Esophagus squamous epithelium (tissue), 5 donors: ENCODE measurements at regions not wholly inside any gene's neighbourhood (a gene's known extent, or its start where the extent isn't known, plus 50 kb on each side); places are given as distances from the start of the nearest gene placed in this dataset.

Source experiments
- DNase-seq: peaks from one replicate; lab custom pipeline; 2025; lab: John Stamatoyannopoulos, UW
- H3K27ac ChIP-seq, 4 donors: fragments of 200-600 bp; sonication (generic); one replicate each; pipeline ENCODE4 v1.5.1; 2016 to 2019; ENCODE audit warnings: mild to moderate bottlenecking in 1 of 4
- H3K27me3 ChIP-seq, 4 donors: fragments of 200-600 bp; sonication (generic); 1 replicate in 3 of 4; 2 replicates in 1 of 4; pipeline versions ENCODE4 v1.5.1 to v1.6.0; 2017 to 2021; ENCODE audit warnings: antibody characterized with exemption in 1 of 4
- H3K36me3 ChIP-seq, 3 donors: fragments of 200-600 bp; sonication (generic); one replicate each; pipeline ENCODE4 v1.5.1; 2016 to 2019
- H3K4me1 ChIP-seq, 3 donors: fragments of 200-600 bp; sonication (generic); one replicate each; pipeline ENCODE4 v1.5.1; 2017 to 2019
- H3K4me3 ChIP-seq, 4 donors: fragments of 200-600 bp; sonication (generic); 1 replicate in 3 of 4; 2 replicates in 1 of 4; pipeline ENCODE4 v1.5.1; 2016 to 2019; ENCODE audit warnings: mild to moderate bottlenecking in 2 of 4, moderate library complexity in 1 of 4
- H3K9me3 ChIP-seq, 3 donors: fragments of 200-600 bp; sonication (generic); one replicate each; pipeline ENCODE4 v1.5.1; 2016 to 2019
- POLR2A ChIP-seq, 4 donors: fragments of 450-650 bp; IDR thresholded peaks; one replicate each; pipeline ENCODE4 v1.6.1; 2017; ENCODE audit warnings: antibody characterized with exemption in 4 of 4, mild to moderate bottlenecking in 4 of 4, moderate library complexity in 3 of 4
- WGBS, 2 donors: methylation state at CpG; one replicate each; pipeline ENCODE4 v1.1.5; 2018; 5-methylcytosine and 5-hydroxymethylcytosine counted together
- intact Hi-C: fragments of 100-400 bp; cut with DNase I; formaldehyde crosslinking; loops from one replicate; pipeline ENCODE4 v1.15.0; 2022
- TF ChIP-seq, protein P1 (sequence below), 6 experiments: fragments of 450-650 bp in 4 of 6; fragments of 200-600 bp in 2 of 6; sonication (generic) in 2 of 6; IDR thresholded peaks; one replicate each; pipeline ENCODE4 v1.5.1; 2016 to 2019; ENCODE audit warnings: antibody characterized with exemption in 6 of 6, mild to moderate bottlenecking in 4 of 6, moderate library complexity in 4 of 6
- donor health status: DM: yes; HTN: yes; CAD: no.

DNA sequence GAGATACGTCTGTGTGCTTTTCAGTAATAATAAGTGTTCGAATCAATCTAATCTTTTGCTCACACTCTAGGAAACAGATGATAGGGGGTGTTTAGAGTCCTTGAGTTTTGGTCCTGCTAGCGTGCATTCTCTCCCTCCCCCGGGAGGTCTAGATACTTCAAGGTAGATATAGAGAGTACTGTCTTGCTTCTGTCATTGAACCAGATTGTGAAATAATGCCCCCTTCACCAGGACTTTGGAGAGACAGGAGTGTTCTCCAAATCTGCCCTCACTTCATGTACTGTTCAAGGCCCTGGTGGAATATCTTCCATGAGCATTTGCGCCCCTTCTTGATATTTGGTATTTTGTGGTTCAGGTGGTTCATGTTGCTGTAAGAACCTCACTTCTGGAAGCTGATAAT is 59.4 kb upstream of the MGAT5 start:
- no peak overlapping the region for H3K27ac ChIP-seq
- WGBS, 2 donors = 89 to 91% methylated on average over 5 of the region's 5 CpGs
- H3K4me3 ChIP-seq = no peak overlapping the region
- H3K36me3 ChIP-seq = no peaks in the 10 kb centered on the region
- intact Hi-C loops = no loop called here
- DNase-seq = no peak
- H3K4me1 ChIP-seq = peaks cover 0 to 33% (median 14%) of the 10 kb centered on the region in 3 donors
- no peaks in the 10 kb centered on the region for H3K27me3 ChIP-seq
- H3K9me3 ChIP-seq = no peaks in the 10 kb centered on the region
- TF ChIP-seq, protein P1, sequence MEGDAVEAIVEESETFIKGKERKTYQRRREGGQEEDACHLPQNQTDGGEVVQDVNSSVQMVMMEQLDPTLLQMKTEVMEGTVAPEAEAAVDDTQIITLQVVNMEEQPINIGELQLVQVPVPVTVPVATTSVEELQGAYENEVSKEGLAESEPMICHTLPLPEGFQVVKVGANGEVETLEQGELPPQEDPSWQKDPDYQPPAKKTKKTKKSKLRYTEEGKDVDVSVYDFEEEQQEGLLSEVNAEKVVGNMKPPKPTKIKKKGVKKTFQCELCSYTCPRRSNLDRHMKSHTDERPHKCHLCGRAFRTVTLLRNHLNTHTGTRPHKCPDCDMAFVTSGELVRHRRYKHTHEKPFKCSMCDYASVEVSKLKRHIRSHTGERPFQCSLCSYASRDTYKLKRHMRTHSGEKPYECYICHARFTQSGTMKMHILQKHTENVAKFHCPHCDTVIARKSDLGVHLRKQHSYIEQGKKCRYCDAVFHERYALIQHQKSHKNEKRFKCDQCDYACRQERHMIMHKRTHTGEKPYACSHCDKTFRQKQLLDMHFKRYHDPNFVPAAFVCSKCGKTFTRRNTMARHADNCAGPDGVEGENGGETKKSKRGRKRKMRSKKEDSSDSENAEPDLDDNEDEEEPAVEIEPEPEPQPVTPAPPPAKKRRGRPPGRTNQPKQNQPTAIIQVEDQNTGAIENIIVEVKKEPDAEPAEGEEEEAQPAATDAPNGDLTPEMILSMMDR (IDR thresholded peaks at IDR 0.05) = no peak
- TF ChIP-seq POLR2A (IDR thresholded peaks at IDR 0.05) = no peak

DNA sequence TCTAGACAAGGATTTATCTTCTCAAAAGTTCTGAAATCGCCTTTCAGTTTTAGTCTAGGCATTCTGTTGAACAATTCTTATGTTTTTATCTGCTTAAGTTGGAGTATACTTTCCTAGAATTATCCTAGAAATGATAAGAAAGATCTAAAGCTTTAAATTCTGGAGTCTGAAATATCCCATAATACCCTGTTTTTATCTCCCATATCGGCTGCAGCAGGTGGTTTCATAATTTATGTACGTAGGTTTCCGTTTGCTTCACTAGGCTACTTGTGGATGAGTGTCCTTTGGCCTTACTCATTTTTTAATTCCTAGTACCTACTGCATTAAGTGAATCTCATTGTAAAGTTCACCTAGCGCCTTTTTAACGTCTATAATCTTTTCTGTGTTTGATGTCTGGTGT is 58.5 kb upstream of the MGAT5 start:
- Histone ChIP-seq H3K36me3 (no peaks in the 10 kb centered on the region), H3K27me3 (no peaks in the 10 kb centered on the region), H3K4me1 (peaks cover 0 to 28% (median 10%) of the 10 kb centered on the region in 3 donors), H3K4me3 (no peak overlapping the region), H3K9me3 (no peaks in the 10 kb centered on the region), H3K27ac (no peak overlapping the region)
- TF ChIP-seq, protein P1 (IDR thresholded peaks at IDR 0.05) = no peak
- TF ChIP-seq POLR2A (IDR thresholded peaks at IDR 0.05) = no peak
- 88 to 91% methylated on average over 6 of the region's 6 CpGs for WGBS, 2 donors
- intact Hi-C loops = no loop called here
- no peak for DNase-seq

DNA sequence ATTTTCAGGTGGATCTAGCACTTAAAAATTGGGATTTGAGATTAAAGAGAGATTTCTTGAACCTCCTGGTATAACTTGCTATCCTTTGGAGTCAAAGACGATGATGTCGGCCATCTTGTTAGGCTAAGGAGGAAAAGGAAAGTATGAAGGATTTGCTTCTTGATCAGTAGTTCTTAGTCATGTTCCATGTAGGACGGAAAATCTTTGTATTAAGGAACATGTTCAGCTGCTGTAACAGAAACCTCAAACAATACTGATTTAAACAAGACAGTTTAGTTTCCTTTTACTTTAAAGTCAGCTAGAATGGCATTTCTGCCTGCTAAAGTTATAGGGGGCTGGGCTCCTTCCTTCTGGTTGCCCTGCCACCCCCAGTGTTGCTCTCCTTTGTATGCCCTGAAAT is 56.4 kb upstream of the MGAT5 start:
- intact Hi-C loops = no loop called here
- no peaks in the 10 kb centered on the region for H3K9me3 ChIP-seq
- no peak for DNase-seq
- H3K4me1 ChIP-seq = peaks cover 0 to 31% (median 10%) of the 10 kb centered on the region in 3 donors
- TF ChIP-seq, protein P1 (IDR thresholded peaks at IDR 0.05) = no peak
- TF ChIP-seq POLR2A (IDR thresholded peaks at IDR 0.05) = no peak
- no peaks in the 10 kb centered on the region for H3K36me3 ChIP-seq
- no peak overlapping the region for H3K4me3 ChIP-seq
- H3K27ac ChIP-seq = peak overlapping the region in 1 of 4 donors; percentile 0
- no peaks in the 10 kb centered on the region for H3K27me3 ChIP-seq
- WGBS, 2 donors = 72 to 85% methylated on average over 3 of the region's 3 CpGs

DNA sequence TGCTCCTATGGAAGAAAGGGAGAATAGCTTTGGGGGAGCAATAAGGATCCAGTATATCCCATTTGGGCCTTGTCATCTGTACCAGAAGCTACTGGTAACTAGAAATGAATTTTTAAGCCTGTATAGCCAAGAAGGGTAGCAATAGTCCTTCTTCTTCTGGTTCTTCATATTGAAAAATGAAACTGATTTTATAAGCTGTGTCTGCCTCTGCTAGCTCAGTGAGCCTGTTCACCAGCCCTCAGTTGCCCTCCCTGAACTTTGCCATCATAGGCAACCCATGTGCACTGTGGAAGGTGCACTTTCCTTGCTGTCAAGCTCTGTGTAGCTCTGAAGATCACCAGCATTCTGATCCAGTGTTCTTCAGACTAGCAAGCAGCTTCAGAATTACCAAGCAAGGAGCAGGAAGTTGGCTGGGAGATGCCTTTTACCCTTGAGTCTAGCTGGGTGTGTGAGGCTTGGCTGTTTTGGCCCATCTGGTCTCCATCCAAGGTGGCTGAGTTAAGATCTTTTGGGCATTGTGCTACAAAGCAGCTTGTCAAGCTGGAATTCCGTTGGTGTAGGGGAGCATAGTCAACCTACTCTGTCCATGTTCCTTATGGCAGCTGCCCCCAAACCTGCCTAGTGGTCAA is 55.8 kb upstream of the MGAT5 start:
- no peaks in the 10 kb centered on the region for H3K27me3 ChIP-seq
- H3K4me3 ChIP-seq = no peak overlapping the region
- TF ChIP-seq POLR2A (IDR thresholded peaks at IDR 0.05) = no peak
- TF ChIP-seq, protein P1 (IDR thresholded peaks at IDR 0.05) = no peak
- DNase-seq = no peak
- peaks cover 0 to 37% (median 10%) of the 10 kb centered on the region in 3 donors for H3K4me1 ChIP-seq
- peak overlapping the region in 1 of 4 donors; percentile 0 for H3K27ac ChIP-seq
- H3K9me3 ChIP-seq = no peaks in the 10 kb centered on the region
- 50 to 80% methylated on average over 1 of the region's 1 CpG for WGBS, 2 donors
- intact Hi-C loops = no loop called here
- H3K36me3 ChIP-seq = no peaks in the 10 kb centered on the region

DNA sequence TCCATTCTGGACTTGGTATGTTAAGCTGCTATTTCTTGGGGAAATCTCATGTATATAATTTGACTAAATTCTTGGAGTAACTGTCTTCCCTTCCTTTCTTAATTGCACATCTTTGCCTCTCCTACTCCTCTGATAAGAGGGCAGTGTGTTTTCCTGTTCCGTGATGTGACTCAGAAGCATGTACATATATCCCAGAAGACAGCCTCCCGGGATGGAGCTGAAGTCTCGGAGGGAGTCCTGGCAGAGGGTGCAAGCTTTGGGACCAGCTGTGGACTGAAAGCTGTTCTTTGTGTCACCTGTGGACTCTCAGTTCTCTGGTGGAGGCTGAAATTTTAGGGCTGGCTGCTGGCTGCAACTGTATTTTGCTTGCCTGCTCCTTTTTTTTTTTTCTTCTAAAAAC is 54.7 kb upstream of the MGAT5 start:
- H3K4me3 ChIP-seq = no peak overlapping the region
- H3K4me1 ChIP-seq = peaks cover 0 to 38% (median 10%) of the 10 kb centered on the region in 3 donors
- DNase-seq = no peak
- TF ChIP-seq POLR2A (IDR thresholded peaks at IDR 0.05) = no peak
- TF ChIP-seq, protein P1 (IDR thresholded peaks at IDR 0.05) = no peak
- intact Hi-C loops = no loop called here
- no peak overlapping the region for H3K27ac ChIP-seq
- WGBS, 2 donors = 80 to 94% methylated on average over 3 of the region's 3 CpGs
- H3K27me3 ChIP-seq = no peaks in the 10 kb centered on the region
- H3K36me3 ChIP-seq = no peaks in the 10 kb centered on the region
- no peaks in the 10 kb centered on the region for H3K9me3 ChIP-seq
